SK-N-SH treated with all-trans-retinoic acid at 6 μM for 48 hours (cell line): ENCODE measurements at regions not wholly inside any gene's neighbourhood (a gene's known extent, or its start where the extent isn't known, plus 50 kb on each side); places are given as distances from the start of the nearest gene placed in this dataset.

Experiments
- ATAC-seq: fragments of 200-7000 bp; cut with Tn5 transposase; 3 replicates; pipeline ENCODE4 v1.9.1; 2020; ENCODE audit warnings: mild to moderate bottlenecking, moderate library complexity
- ARNTL ChIP-seq: fragments of 450-650 bp; formaldehyde crosslinking; IDR thresholded peaks from 2 replicates; pipeline ENCODE4 v1.5.0; 2020; ENCODE audit warnings: low read depth, mild to moderate bottlenecking, moderate library complexity, borderline replicate concordance
- BACH2 ChIP-seq: fragments of 250-450 bp; sonication (Bioruptor Pico); IDR thresholded peaks from 2 replicates; pipeline ENCODE4 v1.9.0; 2021; ENCODE audit warnings: mild to moderate bottlenecking, borderline replicate concordance
- CSDC2 ChIP-seq: fragments of 250-450 bp; sonication (Bioruptor Pico); IDR thresholded peaks from 2 replicates; pipeline ENCODE4 v1.5.0; 2020; ENCODE audit warnings: mild to moderate bottlenecking, moderate library complexity
- ESRRG ChIP-seq: fragments of 250-450 bp; sonication (Bioruptor Pico); IDR thresholded peaks from 2 replicates; pipeline ENCODE4 v1.6.1; 2021; ENCODE audit warnings: mild to moderate bottlenecking
- GLIS3 ChIP-seq: fragments of 250-450 bp; sonication (Bioruptor Pico); IDR thresholded peaks from 2 replicates; pipeline ENCODE4 v1.5.0; 2020; ENCODE audit warnings: mild to moderate bottlenecking, moderate library complexity
- ISL1 ChIP-seq: fragments of 250-450 bp; sonication (Bioruptor Pico); IDR thresholded peaks from 2 replicates; pipeline ENCODE4 v2.1.2; 2022; ENCODE audit warnings: mild to moderate bottlenecking, moderate library complexity
- OSR1 ChIP-seq: fragments of 250-450 bp; sonication (Bioruptor Pico); IDR thresholded peaks from 2 replicates; pipeline ENCODE4 v1.8.0; 2022; ENCODE audit warnings: moderate library complexity, mild to moderate bottlenecking, inconsistent platforms
- PPARA ChIP-seq: fragments of 250-450 bp; sonication (Bioruptor Pico); IDR thresholded peaks from 2 replicates; pipeline ENCODE4 v1.5.0; 2020; ENCODE audit warnings: mild to moderate bottlenecking, borderline replicate concordance
- SNAI2 ChIP-seq: fragments of 250-450 bp; sonication (Bioruptor Pico); IDR thresholded peaks from 2 replicates; pipeline ENCODE4 v1.5.0; 2020; ENCODE audit warnings: mild to moderate bottlenecking, moderate library complexity
- TCF4 ChIP-seq: fragments of 250-450 bp; sonication (Bioruptor Pico); IDR thresholded peaks from 2 replicates; pipeline ENCODE4 v1.8.0; 2021; ENCODE audit warnings: mild to moderate bottlenecking, moderate library complexity, borderline replicate concordance
- ZC3H10 ChIP-seq: fragments of 250-450 bp; sonication (Bioruptor Pico); IDR thresholded peaks from 2 replicates; pipeline ENCODE4 v1.5.1; 2021; ENCODE audit warnings: mild to moderate bottlenecking, moderate library complexity
- ZNF565 ChIP-seq: fragments of 450-650 bp; formaldehyde crosslinking; conservative IDR thresholded peaks from 2 replicates; pipeline ENCODE4 v1.5.0; 2020; ENCODE audit warnings: low read depth, mild to moderate bottlenecking, moderate library complexity
- ZNF70 ChIP-seq: fragments of 450-650 bp; formaldehyde crosslinking; IDR thresholded peaks from 2 replicates; pipeline ENCODE4 v1.5.0; 2020; ENCODE audit warnings: mild to moderate bottlenecking, moderate library complexity
- TF ChIP-seq, protein P1 (sequence below): fragments of 250-450 bp; sonication (Bioruptor Pico); IDR thresholded peaks from 2 replicates; pipeline ENCODE4 v1.8.0; 2020; ENCODE audit warnings: mild to moderate bottlenecking, moderate library complexity, borderline replicate concordance
- TF ChIP-seq, protein P2 (sequence below): fragments of 250-450 bp; sonication (Bioruptor Pico); IDR thresholded peaks from 2 replicates; pipeline ENCODE4 v1.5.0; 2020; ENCODE audit warnings: mild to moderate bottlenecking, moderate library complexity
- TF ChIP-seq, protein P3 (sequence below): fragments of 250-450 bp; sonication (Bioruptor Pico); IDR thresholded peaks from 2 replicates; pipeline ENCODE4 v1.5.1; 2021; ENCODE audit warnings: mild to moderate bottlenecking, moderate library complexity
- TF ChIP-seq, protein P4 (sequence below): fragments of 250-450 bp; sonication (Bioruptor Pico); IDR thresholded peaks from 2 replicates; pipeline ENCODE4 v1.8.0; 2021; ENCODE audit warnings: low read depth, mild to moderate bottlenecking, moderate library complexity, borderline replicate concordance

DNA sequence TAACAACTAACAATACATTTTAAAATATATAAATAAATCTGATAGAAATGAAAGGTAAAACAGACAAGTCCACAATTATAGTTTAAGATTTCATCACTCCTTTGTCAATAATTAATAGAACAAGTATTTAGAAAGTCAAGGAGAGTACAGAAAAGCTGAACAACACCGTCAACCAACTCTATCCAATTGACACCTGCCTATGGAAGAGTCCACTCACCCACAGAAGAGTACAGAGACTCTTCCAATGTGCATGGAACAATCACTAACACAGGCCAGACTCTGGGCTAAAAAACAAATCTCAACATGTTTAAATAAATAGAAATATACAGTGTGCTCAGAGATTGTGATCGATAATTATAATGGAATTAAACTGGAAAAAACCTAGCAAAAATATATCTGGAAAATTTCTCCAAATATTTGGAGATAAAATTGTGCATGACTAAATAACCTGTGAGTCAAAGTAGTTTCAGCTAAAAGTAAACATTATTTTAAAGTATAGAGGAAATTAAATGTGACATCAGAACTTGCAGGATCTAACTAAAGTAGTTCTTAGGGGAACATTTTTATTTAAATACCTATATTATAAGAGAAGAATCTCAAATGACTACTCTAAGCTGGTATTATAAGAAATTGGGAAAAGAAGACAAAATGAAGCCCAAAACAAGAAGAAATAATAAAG, 109.9 kb upstream of the EGFR start:
- no peak for ATAC-seq
- TF ChIP-seq, protein P1, sequence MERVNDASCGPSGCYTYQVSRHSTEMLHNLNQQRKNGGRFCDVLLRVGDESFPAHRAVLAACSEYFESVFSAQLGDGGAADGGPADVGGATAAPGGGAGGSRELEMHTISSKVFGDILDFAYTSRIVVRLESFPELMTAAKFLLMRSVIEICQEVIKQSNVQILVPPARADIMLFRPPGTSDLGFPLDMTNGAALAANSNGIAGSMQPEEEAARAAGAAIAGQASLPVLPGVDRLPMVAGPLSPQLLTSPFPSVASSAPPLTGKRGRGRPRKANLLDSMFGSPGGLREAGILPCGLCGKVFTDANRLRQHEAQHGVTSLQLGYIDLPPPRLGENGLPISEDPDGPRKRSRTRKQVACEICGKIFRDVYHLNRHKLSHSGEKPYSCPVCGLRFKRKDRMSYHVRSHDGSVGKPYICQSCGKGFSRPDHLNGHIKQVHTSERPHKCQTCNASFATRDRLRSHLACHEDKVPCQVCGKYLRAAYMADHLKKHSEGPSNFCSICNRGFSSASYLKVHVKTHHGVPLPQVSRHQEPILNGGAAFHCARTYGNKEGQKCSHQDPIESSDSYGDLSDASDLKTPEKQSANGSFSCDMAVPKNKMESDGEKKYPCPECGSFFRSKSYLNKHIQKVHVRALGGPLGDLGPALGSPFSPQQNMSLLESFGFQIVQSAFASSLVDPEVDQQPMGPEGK (CRISPR knock-in tag) = no peak
- TF ChIP-seq ESRRG (CRISPR knock-in tag) = no peak
- no peak for TF ChIP-seq ARNTL
- TF ChIP-seq CSDC2 (CRISPR knock-in tag) = no peak
- TF ChIP-seq, protein P2, sequence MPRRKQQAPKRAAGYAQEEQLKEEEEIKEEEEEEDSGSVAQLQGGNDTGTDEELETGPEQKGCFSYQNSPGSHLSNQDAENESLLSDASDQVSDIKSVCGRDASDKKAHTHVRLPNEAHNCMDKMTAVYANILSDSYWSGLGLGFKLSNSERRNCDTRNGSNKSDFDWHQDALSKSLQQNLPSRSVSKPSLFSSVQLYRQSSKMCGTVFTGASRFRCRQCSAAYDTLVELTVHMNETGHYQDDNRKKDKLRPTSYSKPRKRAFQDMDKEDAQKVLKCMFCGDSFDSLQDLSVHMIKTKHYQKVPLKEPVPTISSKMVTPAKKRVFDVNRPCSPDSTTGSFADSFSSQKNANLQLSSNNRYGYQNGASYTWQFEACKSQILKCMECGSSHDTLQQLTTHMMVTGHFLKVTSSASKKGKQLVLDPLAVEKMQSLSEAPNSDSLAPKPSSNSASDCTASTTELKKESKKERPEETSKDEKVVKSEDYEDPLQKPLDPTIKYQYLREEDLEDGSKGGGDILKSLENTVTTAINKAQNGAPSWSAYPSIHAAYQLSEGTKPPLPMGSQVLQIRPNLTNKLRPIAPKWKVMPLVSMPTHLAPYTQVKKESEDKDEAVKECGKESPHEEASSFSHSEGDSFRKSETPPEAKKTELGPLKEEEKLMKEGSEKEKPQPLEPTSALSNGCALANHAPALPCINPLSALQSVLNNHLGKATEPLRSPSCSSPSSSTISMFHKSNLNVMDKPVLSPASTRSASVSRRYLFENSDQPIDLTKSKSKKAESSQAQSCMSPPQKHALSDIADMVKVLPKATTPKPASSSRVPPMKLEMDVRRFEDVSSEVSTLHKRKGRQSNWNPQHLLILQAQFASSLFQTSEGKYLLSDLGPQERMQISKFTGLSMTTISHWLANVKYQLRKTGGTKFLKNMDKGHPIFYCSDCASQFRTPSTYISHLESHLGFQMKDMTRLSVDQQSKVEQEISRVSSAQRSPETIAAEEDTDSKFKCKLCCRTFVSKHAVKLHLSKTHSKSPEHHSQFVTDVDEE = no peak
- no peak for TF ChIP-seq BACH2 (CRISPR knock-in tag)
- TF ChIP-seq ZNF565 (CRISPR knock-in tag) = no peak
- TF ChIP-seq OSR1 = no peak
- TF ChIP-seq, protein P3, sequence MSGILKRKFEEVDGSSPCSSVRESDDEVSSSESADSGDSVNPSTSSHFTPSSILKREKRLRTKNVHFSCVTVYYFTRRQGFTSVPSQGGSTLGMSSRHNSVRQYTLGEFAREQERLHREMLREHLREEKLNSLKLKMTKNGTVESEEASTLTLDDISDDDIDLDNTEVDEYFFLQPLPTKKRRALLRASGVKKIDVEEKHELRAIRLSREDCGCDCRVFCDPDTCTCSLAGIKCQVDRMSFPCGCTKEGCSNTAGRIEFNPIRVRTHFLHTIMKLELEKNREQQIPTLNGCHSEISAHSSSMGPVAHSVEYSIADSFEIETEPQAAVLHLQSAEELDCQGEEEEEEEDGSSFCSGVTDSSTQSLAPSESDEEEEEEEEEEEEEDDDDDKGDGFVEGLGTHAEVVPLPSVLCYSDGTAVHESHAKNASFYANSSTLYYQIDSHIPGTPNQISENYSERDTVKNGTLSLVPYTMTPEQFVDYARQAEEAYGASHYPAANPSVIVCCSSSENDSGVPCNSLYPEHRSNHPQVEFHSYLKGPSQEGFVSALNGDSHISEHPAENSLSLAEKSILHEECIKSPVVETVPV (CRISPR knock-in tag) = no peak
- no peak for TF ChIP-seq ZNF70 (CRISPR knock-in tag)
- TF ChIP-seq ZC3H10 (CRISPR knock-in tag) = no peak

DNA sequence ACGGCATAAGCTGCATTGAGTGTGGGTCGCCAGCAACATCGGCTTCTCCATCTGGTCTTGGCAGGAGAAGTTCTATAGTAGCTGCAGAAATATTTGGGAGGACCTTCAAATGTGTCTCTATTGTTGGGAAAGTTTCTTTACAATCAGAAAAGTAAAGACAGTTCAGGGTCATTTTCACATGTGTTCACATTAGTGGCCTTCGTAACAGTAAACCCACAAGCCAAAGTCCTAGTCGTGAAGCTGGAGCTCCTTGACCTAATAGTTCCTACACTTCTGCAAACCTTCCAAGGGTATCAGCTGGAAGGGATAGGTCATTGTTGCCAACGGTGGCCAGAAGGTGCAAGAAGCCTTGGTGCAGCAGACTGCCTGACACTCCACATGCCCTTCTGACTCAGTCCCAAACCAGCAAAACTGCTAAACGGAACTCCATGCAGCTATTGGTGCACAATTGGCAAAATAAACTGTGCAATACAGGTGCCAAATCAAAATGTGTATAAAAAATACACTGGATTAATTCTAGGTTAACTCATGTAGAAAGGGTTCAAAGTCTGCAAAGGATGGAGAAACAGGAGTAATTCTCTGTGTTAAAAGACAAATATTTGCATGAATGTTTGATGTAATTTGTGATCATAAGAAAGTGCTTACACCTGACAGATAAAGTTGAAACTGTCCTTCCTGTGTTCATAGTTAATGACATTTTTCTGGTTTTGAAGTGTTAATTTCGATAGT, 102.8 kb upstream of the EGFR start:
- no peak for ATAC-seq
- TF ChIP-seq GLIS3 (CRISPR knock-in tag) (no peak), ESRRG (CRISPR knock-in tag) (no peak), PPARA (CRISPR knock-in tag) (no peak), ZNF70 (CRISPR knock-in tag) (no peak), ISL1 (CRISPR knock-in tag) (no peak), TCF4 (CRISPR knock-in tag) (no peak), SNAI2 (CRISPR knock-in tag) (no peak), OSR1 (no peak), ARNTL (no peak)
- TF ChIP-seq, protein P4, sequence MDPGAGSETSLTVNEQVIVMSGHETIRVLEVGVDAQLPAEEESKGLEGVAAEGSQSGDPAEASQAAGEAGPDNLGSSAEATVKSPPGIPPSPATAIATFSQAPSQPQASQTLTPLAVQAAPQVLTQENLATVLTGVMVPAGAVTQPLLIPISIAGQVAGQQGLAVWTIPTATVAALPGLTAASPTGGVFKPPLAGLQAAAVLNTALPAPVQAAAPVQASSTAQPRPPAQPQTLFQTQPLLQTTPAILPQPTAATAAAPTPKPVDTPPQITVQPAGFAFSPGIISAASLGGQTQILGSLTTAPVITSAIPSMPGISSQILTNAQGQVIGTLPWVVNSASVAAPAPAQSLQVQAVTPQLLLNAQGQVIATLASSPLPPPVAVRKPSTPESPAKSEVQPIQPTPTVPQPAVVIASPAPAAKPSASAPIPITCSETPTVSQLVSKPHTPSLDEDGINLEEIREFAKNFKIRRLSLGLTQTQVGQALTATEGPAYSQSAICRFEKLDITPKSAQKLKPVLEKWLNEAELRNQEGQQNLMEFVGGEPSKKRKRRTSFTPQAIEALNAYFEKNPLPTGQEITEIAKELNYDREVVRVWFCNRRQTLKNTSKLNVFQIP (CRISPR knock-in tag) = no peak
- TF ChIP-seq, protein P2 = no peak
